ENCODE measurements at regions not wholly inside any gene's neighbourhood (a gene's known extent, or its start where the extent isn't known, plus 50 kb on each side); places are given as distances from the start of the nearest gene placed in this dataset.

GRCh38 chr15:98425173-98425572 is 223.2 kb upstream of the IGF1R start:
- no peak for DNase-seq

GRCh38 chr15:98427321-98427720 is 221.0 kb upstream of the IGF1R start:
- DNase-seq, result no peak

GRCh38 chr15:98428253-98428989 is 219.9 kb upstream of the IGF1R start:
- peak; percentile 54 for DNase-seq

GRCh38 chr15:98431171-98431570 is 217.2 kb upstream of the IGF1R start:
- DNase-seq, result no peak

GRCh38 chr15:98433346-98433745 is 215.0 kb upstream of the IGF1R start:
- no peak for DNase-seq

GRCh38 chr15:98433856-98434255 is 214.5 kb upstream of the IGF1R start:
- DNase-seq, result no peak

- DNase-seq, result no peak
These were observed 210.6 kb upstream of the IGF1R start for GRCh38 chr15:98437752-98438151.

- no peak for DNase-seq
These were observed 210.0 kb upstream of the IGF1R start for GRCh38 chr15:98438326-98438725.

GRCh38 chr15:98438907-98439306 is 209.4 kb upstream of the IGF1R start:
- DNase-seq, result no peak

- no peak for DNase-seq
These were observed 208.8 kb upstream of the IGF1R start for GRCh38 chr15:98439523-98439942.

- peak; percentile 2 for DNase-seq
These were observed 207.4 kb upstream of the IGF1R start for GRCh38 chr15:98440917-98441316.

- DNase-seq, result no peak
These were observed 206.7 kb upstream of the IGF1R start for GRCh38 chr15:98441599-98441998.

- peak; percentile 67 for DNase-seq
These were observed 205.9 kb upstream of the IGF1R start for GRCh38 chr15:98442379-98442833.

- no peak for DNase-seq
These were observed 205.4 kb upstream of the IGF1R start for GRCh38 chr15:98442901-98443300.

- no peak for DNase-seq
These were observed 204.8 kb upstream of the IGF1R start for GRCh38 chr15:98443526-98443925.

- DNase-seq, result no peak
These were observed 204.2 kb upstream of the IGF1R start for GRCh38 chr15:98444138-98444537.

- DNase-seq, result no peak
These were observed 203.0 kb upstream of the IGF1R start for GRCh38 chr15:98445315-98445714.

GRCh38 chr15:98446083-98446482 is 202.3 kb upstream of the IGF1R start:
- DNase-seq, result no peak

GRCh38 chr15:98447069-98447468 is 201.3 kb upstream of the IGF1R start:
- DNase-seq, result no peak

- no peak for DNase-seq
These were observed 197.1 kb upstream of the IGF1R start for GRCh38 chr15:98451236-98451635.

- DNase-seq, result no peak
These were observed 196.1 kb upstream of the IGF1R start for GRCh38 chr15:98452238-98452637.

GRCh38 chr15:98455904-98456303 is 192.4 kb upstream of the IGF1R start:
- no peak for DNase-seq

- DNase-seq, result peak; percentile 4
These were observed 171.8 kb upstream of the IGF1R start for GRCh38 chr15:98476559-98476958.

GRCh38 chr15:98480844-98481243 is 167.5 kb upstream of the IGF1R start:
- no peak for DNase-seq

- DNase-seq, result no peak
These were observed 164.7 kb upstream of the IGF1R start for GRCh38 chr15:98483575-98484130.
